DOHH2 (cell line): ENCODE measurements at regions not wholly inside any gene's neighbourhood (a gene's known extent, or its start where the extent isn't known, plus 50 kb on each side); places are given as distances from the start of the nearest gene placed in this dataset.

Source experiments
- CTCF ChIP-seq: fragments of 200-600 bp; sonication (generic); IDR thresholded peaks from one replicate; pipeline ENCODE4 v1.5.1; 2014; ENCODE audit warnings: antibody characterized with exemption, mild to moderate bottlenecking, low read depth, low read length; ENCODE audit not compliant: poor library complexity, severe bottlenecking
- EZH2phosphoT487 ChIP-seq: fragments of 200-600 bp; sonication (generic); IDR thresholded peaks from 2 replicates; pipeline ENCODE4 v1.6.1; 2017; ENCODE audit warnings: borderline replicate concordance, mild to moderate bottlenecking, antibody characterized with exemption, low read length, moderate library complexity, mixed read lengths

GRCh38 chr5:56596155-56596554 lies 219.2 kb upstream of the MAP3K1 start:
- TF ChIP-seq CTCF = no peak
- TF ChIP-seq EZH2phosphoT487 = no peak
